Adrenal gland (tissue), 9 donors: ENCODE measurements at regions not wholly inside any gene's neighbourhood (a gene's known extent, or its start where the extent isn't known, plus 50 kb on each side); places are given as distances from the start of the nearest gene placed in this dataset.

Experiments used
- DNase-seq, 7 donors: peaks; one replicate each; pipeline ENCODE4 v3.0.0-alpha.2; 2019 to 2020
- H3K27ac ChIP-seq, 5 donors: fragments of 200-600 bp; sonication (generic) in 4 of 5; 1 replicate in 3 of 5; 2 replicates in 2 of 5; pipeline versions ENCODE4 v1.5.1 to v1.8.0; 2016 to 2020; ENCODE audit warnings: mild to moderate bottlenecking in 1 of 5
- H3K27me3 ChIP-seq: fragments of 200-600 bp; 2 replicates; pipeline ENCODE4 v1.8.0; 2021
- H3K36me3 ChIP-seq, 2 donors: fragments of 200-600 bp; replicated peaks in 1 of 2; 1 replicate in 1 of 2; 2 replicates in 1 of 2; pipeline versions ENCODE4 v1.5.1 to v1.8.0; 2018 to 2022
- H3K4me1 ChIP-seq, 2 donors: fragments of 200-600 bp; replicated peaks in 1 of 2; 1 replicate in 1 of 2; 2 replicates in 1 of 2; pipeline versions ENCODE4 v1.5.1 to v1.8.0; 2018 to 2021
- H3K4me3 ChIP-seq, 4 donors: fragments of 200-600 bp; sonication (generic) in 3 of 4; one replicate each; pipeline ENCODE4 v1.5.1; 2016 to 2018
- H3K9me3 ChIP-seq, 3 donors: fragments of 200-600 bp; sonication (generic) in 1 of 3; replicated peaks in 1 of 3; 1 replicate in 2 of 3; 2 replicates in 1 of 3; pipeline versions ENCODE4 v1.5.1 to v1.8.0; 2016 to 2021
- POLR2A ChIP-seq, 2 donors: fragments of 450-650 bp; IDR thresholded peaks; one replicate each; pipeline ENCODE4 v1.6.1; 2017; ENCODE audit warnings: antibody characterized with exemption in 2 of 2, mild to moderate bottlenecking in 2 of 2, moderate library complexity in 1 of 2
- WGBS, 4 donors: extraction: QIAGEN DNeasy Blood & Tissue Kit in 2 of 4; methylation state at CpG; one replicate each; pipeline versions ENCODE4 v1.1.5 to v1.1.7; 2013 to 2017; 5-methylcytosine and 5-hydroxymethylcytosine counted together
- intact Hi-C, 2 donors: fragments of 100-400 bp; cut with DNase I; formaldehyde crosslinking; loops; one replicate each; pipeline versions ENCODE4 v1.14.1 to v1.15.0; 2022 to 2023
- TF ChIP-seq, protein P1 (sequence below), 6 experiments: fragments of 450-650 bp in 4 of 6; fragments of 200-600 bp in 2 of 6; sonication (generic) in 1 of 6; IDR thresholded peaks; 1 replicate in 5 of 6; 2 replicates in 1 of 6; pipeline versions ENCODE4 v1.5.1 to v1.8.0; 2016 to 2021; ENCODE audit warnings: antibody characterized with exemption in 6 of 6, mild to moderate bottlenecking in 2 of 6, moderate library complexity in 1 of 6
- donor health status: healthy with polysubstance abuse.
- donor health status: Bipolar disorder and iron deficiency.
- donor health status: DM: yes; HTN: yes; CAD: no.
- donor health status: DM: no; HTN: no; CAD: no.
- donor health status: DM: no; HTN: no; CAD: no.

DNA sequence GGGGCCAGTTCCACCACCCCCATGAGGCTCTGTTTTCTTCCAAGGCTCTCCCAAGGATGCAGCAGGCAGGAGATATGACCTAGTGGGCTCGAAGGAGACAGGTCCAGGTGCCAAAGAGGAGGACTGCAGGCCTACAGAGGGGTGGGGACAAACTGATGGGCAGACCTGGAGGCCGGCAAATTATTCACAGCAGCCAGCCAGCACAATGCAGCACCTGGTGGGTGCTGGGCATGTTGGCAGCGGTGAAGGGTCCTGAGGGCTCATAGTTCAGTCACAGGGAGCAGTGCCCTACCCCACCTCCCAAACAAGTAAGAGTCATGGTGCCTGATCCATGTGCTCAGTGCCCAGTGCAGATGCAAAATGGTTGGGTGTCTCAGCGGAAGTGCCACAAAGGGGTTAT, 171.7 kb downstream of the ABHD5 start:
- Histone ChIP-seq H3K27ac (no peak overlapping the region), H3K4me3 (no peak overlapping the region), H3K9me3 (no peaks in the 10 kb centered on the region), H3K36me3 (no peaks in the 10 kb centered on the region), H3K27me3 (no peaks in the 10 kb centered on the region), H3K4me1 (no peaks in the 10 kb centered on the region)
- TF ChIP-seq, protein P1, sequence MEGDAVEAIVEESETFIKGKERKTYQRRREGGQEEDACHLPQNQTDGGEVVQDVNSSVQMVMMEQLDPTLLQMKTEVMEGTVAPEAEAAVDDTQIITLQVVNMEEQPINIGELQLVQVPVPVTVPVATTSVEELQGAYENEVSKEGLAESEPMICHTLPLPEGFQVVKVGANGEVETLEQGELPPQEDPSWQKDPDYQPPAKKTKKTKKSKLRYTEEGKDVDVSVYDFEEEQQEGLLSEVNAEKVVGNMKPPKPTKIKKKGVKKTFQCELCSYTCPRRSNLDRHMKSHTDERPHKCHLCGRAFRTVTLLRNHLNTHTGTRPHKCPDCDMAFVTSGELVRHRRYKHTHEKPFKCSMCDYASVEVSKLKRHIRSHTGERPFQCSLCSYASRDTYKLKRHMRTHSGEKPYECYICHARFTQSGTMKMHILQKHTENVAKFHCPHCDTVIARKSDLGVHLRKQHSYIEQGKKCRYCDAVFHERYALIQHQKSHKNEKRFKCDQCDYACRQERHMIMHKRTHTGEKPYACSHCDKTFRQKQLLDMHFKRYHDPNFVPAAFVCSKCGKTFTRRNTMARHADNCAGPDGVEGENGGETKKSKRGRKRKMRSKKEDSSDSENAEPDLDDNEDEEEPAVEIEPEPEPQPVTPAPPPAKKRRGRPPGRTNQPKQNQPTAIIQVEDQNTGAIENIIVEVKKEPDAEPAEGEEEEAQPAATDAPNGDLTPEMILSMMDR (IDR thresholded peaks at IDR 0.05): no peak
- TF ChIP-seq POLR2A (IDR thresholded peaks at IDR 0.05): no peak
- 78 to 94% (median 88%) methylated on average over 4 of the region's 4 CpGs for WGBS, 4 donors
- no peak for DNase-seq
- intact Hi-C loops: no loop called here

DNA sequence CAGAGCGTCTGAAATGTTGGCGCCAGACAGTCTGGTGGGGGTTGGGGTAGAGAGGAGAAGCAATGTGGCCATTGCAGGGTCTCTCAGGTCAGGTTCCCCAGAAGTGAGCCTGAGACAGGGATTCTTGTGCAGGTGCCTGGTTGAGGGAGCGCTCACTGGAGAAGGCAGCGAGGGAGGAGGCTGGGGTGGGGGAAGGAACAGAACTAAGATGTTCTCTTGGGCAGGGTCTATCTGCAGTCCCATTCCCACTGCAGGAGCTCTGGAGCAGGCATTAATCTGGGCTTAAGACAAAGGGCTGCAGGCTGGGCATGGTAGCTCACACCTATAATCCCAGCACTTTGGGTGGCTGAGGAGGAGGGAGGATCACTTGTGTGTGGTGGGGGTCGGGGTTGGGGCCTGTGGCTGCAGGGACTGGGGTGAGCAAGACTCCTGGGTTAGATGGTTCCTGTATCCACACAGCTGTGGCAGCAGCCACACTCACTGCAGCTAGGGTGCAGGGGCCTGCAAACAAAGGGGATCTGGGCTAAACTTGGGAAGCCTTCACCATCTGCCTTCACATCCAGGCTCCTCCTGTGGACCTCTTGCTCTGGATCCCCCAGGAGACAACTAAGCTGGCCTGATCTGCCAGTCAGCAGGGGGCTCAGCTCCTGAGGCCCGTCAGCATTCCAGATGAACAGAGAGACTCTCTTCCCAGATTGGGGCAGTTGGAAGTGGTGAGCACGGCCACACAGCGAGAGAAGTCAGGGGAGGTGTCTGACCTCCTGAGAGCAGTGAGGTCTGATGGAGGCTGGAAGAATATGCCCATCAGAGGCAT, 172.5 kb downstream of the ABHD5 start:
- Histone ChIP-seq H3K4me3 (no peak overlapping the region), H3K9me3 (no peaks in the 10 kb centered on the region), H3K36me3 (no peaks in the 10 kb centered on the region), H3K4me1 (no peaks in the 10 kb centered on the region), H3K27ac (no peak overlapping the region), H3K27me3 (no peaks in the 10 kb centered on the region)
- intact Hi-C loops: no loop called here
- 86 to 97% (median 92%) methylated on average over 7 to 8 of the region's 8 CpGs for WGBS, 4 donors
- no peak for DNase-seq
- TF ChIP-seq POLR2A (IDR thresholded peaks at IDR 0.05): no peak
- TF ChIP-seq, protein P1 (IDR thresholded peaks at IDR 0.05): no peak

- Histone ChIP-seq H3K27me3 (no peaks in the 10 kb centered on the region), H3K4me1 (no peaks in the 10 kb centered on the region), H3K36me3 (no peaks in the 10 kb centered on the region), H3K27ac (no peak overlapping the region), H3K9me3 (no peaks in the 10 kb centered on the region), H3K4me3 (no peak overlapping the region)
- TF ChIP-seq, protein P1 (IDR thresholded peaks at IDR 0.05): no peak
- TF ChIP-seq POLR2A (IDR thresholded peaks at IDR 0.05): no peak
- intact Hi-C loops: no loop called here
- DNase-seq: no peak
- 62 to 76% (median 68%) methylated on average over 6 of the region's 6 CpGs for WGBS, 4 donors
These were observed 173.5 kb downstream of the ABHD5 start for GRCh38 chr3:43863966-43864933.

DNA sequence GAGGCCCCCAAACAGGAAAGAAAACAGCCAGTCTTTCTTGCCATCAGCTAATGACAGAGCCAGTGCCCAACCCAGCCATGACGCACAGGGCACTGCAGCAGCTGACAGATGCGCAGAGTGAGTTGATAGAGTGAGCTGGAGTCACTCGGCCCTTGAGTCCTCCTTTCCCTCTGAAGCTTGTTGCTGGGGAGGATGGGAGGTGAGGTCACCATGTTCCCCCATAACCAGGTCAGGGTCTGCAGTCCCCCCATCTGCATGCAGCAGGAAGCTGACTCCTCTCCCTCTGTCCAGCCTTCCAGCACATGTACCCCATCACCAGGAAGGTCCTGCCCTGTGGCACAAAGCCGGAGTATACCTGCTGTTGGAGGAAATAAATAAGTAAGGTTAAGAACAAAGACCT, 174.6 kb downstream of the ABHD5 start:
- Histone ChIP-seq H3K27ac (no peak overlapping the region), H3K27me3 (no peaks in the 10 kb centered on the region), H3K9me3 (no peaks in the 10 kb centered on the region), H3K36me3 (no peaks in the 10 kb centered on the region), H3K4me1 (no peaks in the 10 kb centered on the region), H3K4me3 (no peak overlapping the region)
- intact Hi-C loops: no loop called here
- WGBS, 4 donors: 66 to 87% (median 81%) methylated on average over 3 to 4 of the region's 4 CpGs
- TF ChIP-seq POLR2A (IDR thresholded peaks at IDR 0.05): no peak
- TF ChIP-seq, protein P1 (IDR thresholded peaks at IDR 0.05): no peak
- no peak for DNase-seq
